Progenitor cell of endocrine pancreas (in vitro differentiated cells): ENCODE measurements at regions not wholly inside any gene's neighbourhood (a gene's known extent, or its start where the extent isn't known, plus 50 kb on each side); places are given as distances from the start of the nearest gene placed in this dataset.

Experiments used
- DNase-seq: peaks from one replicate; pipeline ENCODE4 v3.0.0; 2021; ENCODE audit warnings: low spot score; ENCODE audit not compliant: unreplicated experiment
- H3K27ac Mint-ChIP-seq: 2 replicates; pipeline ENCODE4 v1.8.0; 2021; ENCODE audit warnings: mild to moderate bottlenecking, moderate library complexity, mixed read lengths
- H3K27me3 Mint-ChIP-seq: 2 replicates; pipeline ENCODE4 v1.8.0; 2021; ENCODE audit warnings: mixed read lengths
- H3K36me3 Mint-ChIP-seq: 2 replicates; pipeline ENCODE4 v1.8.0; 2022; ENCODE audit warnings: mixed read lengths; ENCODE audit not compliant: insufficient read depth
- H3K4me1 Mint-ChIP-seq: 2 replicates; pipeline ENCODE4 v1.8.0; 2021; ENCODE audit warnings: low read depth, mixed read lengths
- H3K4me3 Mint-ChIP-seq: 2 replicates; pipeline ENCODE4 v1.8.0; 2021; ENCODE audit warnings: low read depth, mild to moderate bottlenecking, moderate library complexity, mixed read lengths
- H3K9me3 Mint-ChIP-seq: 2 replicates; pipeline ENCODE4 v1.8.0; 2021; ENCODE audit warnings: low read depth, mixed read lengths
- CTCF ChIP-seq: fragments of 200-600 bp; sonication (generic); IDR thresholded peaks from one replicate; pipeline ENCODE4 v1.5.0; 2021; ENCODE audit warnings: antibody characterized with exemption, mild to moderate bottlenecking; ENCODE audit not compliant: unreplicated experiment

GRCh38 chr6:8830794-8831193 is 395.4 kb upstream of the SLC35B3 start:
- H3K9me3 Mint-ChIP-seq = peaks cover 3% of the 10 kb centered on the region
- no peak overlapping the region for H3K27ac Mint-ChIP-seq
- H3K4me1 Mint-ChIP-seq = no peaks in the 10 kb centered on the region
- H3K4me3 Mint-ChIP-seq = no peak overlapping the region
- no peak for DNase-seq
- no peaks in the 10 kb centered on the region for H3K36me3 Mint-ChIP-seq
- no peak for TF ChIP-seq CTCF
- H3K27me3 Mint-ChIP-seq = no peaks in the 10 kb centered on the region

GRCh38 chr6:8829796-8830195 is 394.5 kb upstream of the SLC35B3 start:
- Mint-ChIP-seq H3K4me1 (no peaks in the 10 kb centered on the region), H3K36me3 (no peaks in the 10 kb centered on the region), H3K27me3 (no peaks in the 10 kb centered on the region), H3K27ac (no peak overlapping the region), H3K9me3 (peaks cover 3% of the 10 kb centered on the region), H3K4me3 (no peak overlapping the region)
- no peak for DNase-seq
- no peak for TF ChIP-seq CTCF

GRCh38 chr6:8829296-8829695 is 394.0 kb upstream of the SLC35B3 start:
- Mint-ChIP-seq H3K36me3 (no peaks in the 10 kb centered on the region), H3K4me1 (no peaks in the 10 kb centered on the region), H3K9me3 (peaks cover 3% of the 10 kb centered on the region), H3K27ac (no peak overlapping the region), H3K4me3 (no peak overlapping the region), H3K27me3 (no peaks in the 10 kb centered on the region)
- DNase-seq = no peak
- TF ChIP-seq CTCF = no peak

GRCh38 chr6:8828376-8828775 is 393.0 kb upstream of the SLC35B3 start:
- DNase-seq = no peak
- no peak for TF ChIP-seq CTCF
- no peak overlapping the region for H3K4me3 Mint-ChIP-seq
- H3K27ac Mint-ChIP-seq = no peak overlapping the region
- H3K4me1 Mint-ChIP-seq = no peaks in the 10 kb centered on the region
- H3K9me3 Mint-ChIP-seq = peaks cover 3% of the 10 kb centered on the region
- no peaks in the 10 kb centered on the region for H3K27me3 Mint-ChIP-seq
- H3K36me3 Mint-ChIP-seq = no peaks in the 10 kb centered on the region

- no peak for TF ChIP-seq CTCF
- H3K27ac Mint-ChIP-seq = no peak overlapping the region
- no peak for DNase-seq
- H3K27me3 Mint-ChIP-seq = no peaks in the 10 kb centered on the region
- peaks cover 3% of the 10 kb centered on the region for H3K9me3 Mint-ChIP-seq
- no peaks in the 10 kb centered on the region for H3K4me1 Mint-ChIP-seq
- H3K36me3 Mint-ChIP-seq = no peaks in the 10 kb centered on the region
- H3K4me3 Mint-ChIP-seq = no peak overlapping the region
Observed at GRCh38 chr6:8825726-8826125, 390.4 kb upstream of the SLC35B3 start.
